ENCODE measurements at regions not wholly inside any gene's neighbourhood (a gene's known extent, or its start where the extent isn't known, plus 50 kb on each side); places are given as distances from the start of the nearest gene placed in this dataset.

DNA sequence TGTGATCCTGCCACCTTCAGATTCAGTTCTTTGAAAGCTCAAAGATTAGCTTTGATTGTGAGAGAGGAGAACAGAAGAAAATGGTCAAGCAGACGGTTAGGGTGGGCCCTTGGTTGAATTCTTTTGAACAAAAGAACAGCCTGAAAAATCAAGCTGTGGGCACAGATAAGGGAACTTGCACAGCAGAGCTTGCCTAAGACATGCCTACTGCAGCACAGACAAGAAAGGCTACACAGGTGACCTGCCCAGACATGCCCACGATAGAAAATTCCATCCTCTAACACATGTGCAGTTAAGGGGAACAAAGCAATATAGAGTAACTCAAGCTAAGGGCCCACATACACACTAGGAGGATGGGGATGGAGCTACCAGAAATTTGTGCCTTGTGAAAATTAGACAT, 512.5 kb upstream of the LRRC7 start:
- H3K36me3 ChIP-seq (ENCODE audit: insufficient read depth, low read depth, low read length) = no peaks in the 10 kb centered on the region
- H3K9me3 ChIP-seq (ENCODE audit: insufficient read depth, low read depth, low read length) = no peaks in the 10 kb centered on the region
- H3K9ac ChIP-seq (ENCODE audit: low read depth, low read length) = no peak overlapping the region
- H3K27ac ChIP-seq (ENCODE audit: low read length) = no peak overlapping the region
- no peaks in the 10 kb centered on the region for H3K27me3 ChIP-seq (ENCODE audit: insufficient read depth, low read length)
- no peak overlapping the region for H3K4me3 ChIP-seq (ENCODE audit: low read length)
- H3K4me1 ChIP-seq (ENCODE audit: insufficient read depth, low read length) = no peaks in the 10 kb centered on the region

GRCh38 chr1:69058454-69058853, 509.3 kb upstream of the LRRC7 start:
- no peaks in the 10 kb centered on the region for H3K9me3 ChIP-seq (ENCODE audit: insufficient read depth, low read depth, low read length)
- H3K9ac ChIP-seq (ENCODE audit: low read depth, low read length) = no peak overlapping the region
- no peaks in the 10 kb centered on the region for H3K4me1 ChIP-seq (ENCODE audit: insufficient read depth, low read length)
- no peaks in the 10 kb centered on the region for H3K27me3 ChIP-seq (ENCODE audit: insufficient read depth, low read length)
- H3K27ac ChIP-seq (ENCODE audit: low read length) = no peak overlapping the region
- no peaks in the 10 kb centered on the region for H3K36me3 ChIP-seq (ENCODE audit: insufficient read depth, low read depth, low read length)
- H3K4me3 ChIP-seq (ENCODE audit: low read length) = no peak overlapping the region

- Histone ChIP-seq H3K27ac (ENCODE audit: low read length) (no peak overlapping the region), H3K9me3 (ENCODE audit: insufficient read depth, low read depth, low read length) (no peaks in the 10 kb centered on the region), H3K9ac (ENCODE audit: low read depth, low read length) (no peak overlapping the region), H3K4me1 (ENCODE audit: insufficient read depth, low read length) (peaks cover 5% of the 10 kb centered on the region; the same call in 1 of the 2 replicates), H3K4me3 (ENCODE audit: low read length) (no peak overlapping the region), H3K36me3 (ENCODE audit: insufficient read depth, low read depth, low read length) (no peaks in the 10 kb centered on the region), H3K27me3 (ENCODE audit: insufficient read depth, low read length) (no peaks in the 10 kb centered on the region)
Measured at GRCh38 chr1:69070660-69071373, 496.9 kb upstream of the LRRC7 start.

DNA sequence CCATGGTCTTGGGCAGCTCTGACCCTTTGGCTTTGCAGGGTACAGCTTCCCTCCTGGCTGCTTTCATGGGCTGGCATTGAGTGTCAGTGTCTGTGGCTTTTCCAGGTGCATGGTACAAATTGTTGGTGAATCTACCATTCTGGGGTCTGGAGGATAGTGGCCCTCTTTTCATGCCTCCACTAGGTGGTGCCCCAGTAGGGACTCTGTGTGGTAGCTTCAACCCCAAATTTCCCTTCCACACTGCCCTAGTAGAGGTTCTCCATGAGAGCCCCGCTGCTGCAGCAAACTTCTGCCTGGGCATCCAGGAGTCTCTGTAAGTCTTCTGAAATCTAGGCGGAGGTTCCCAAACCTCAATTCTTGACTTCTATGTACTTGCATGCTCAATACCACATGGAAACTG, 494.5 kb upstream of the LRRC7 start:
- H3K27me3 ChIP-seq (ENCODE audit: insufficient read depth, low read length) = no peaks in the 10 kb centered on the region
- no peak overlapping the region for H3K4me3 ChIP-seq (ENCODE audit: low read length)
- no peak overlapping the region for H3K27ac ChIP-seq (ENCODE audit: low read length)
- H3K9ac ChIP-seq (ENCODE audit: low read depth, low read length) = no peak overlapping the region
- no peaks in the 10 kb centered on the region for H3K36me3 ChIP-seq (ENCODE audit: insufficient read depth, low read depth, low read length)
- no peaks in the 10 kb centered on the region for H3K9me3 ChIP-seq (ENCODE audit: insufficient read depth, low read depth, low read length)
- peaks cover 26% of the 10 kb centered on the region; the same call in 1 of the 2 replicates for H3K4me1 ChIP-seq (ENCODE audit: insufficient read depth, low read length)

DNA sequence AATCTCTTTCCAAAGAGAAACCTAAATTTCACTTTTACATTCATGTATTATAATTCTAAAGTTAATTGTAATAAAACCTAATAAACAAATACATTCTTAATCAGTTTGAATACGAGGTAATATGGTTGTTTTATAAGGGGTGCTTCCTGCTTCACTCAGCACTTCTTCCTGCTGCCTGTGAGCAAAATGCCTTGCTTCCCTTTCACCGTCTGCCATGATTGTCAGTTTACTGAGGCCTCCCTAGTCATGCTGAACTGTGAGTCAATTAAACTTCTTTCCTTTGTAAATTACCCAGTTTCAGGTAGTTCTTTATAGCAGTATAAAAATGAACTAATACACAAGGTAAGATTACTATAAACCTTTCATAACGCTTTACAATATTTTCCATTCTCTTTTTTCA, 491.1 kb upstream of the LRRC7 start:
- no peaks in the 10 kb centered on the region for H3K27me3 ChIP-seq (ENCODE audit: insufficient read depth, low read length)
- no peak overlapping the region for H3K27ac ChIP-seq (ENCODE audit: low read length)
- H3K9ac ChIP-seq (ENCODE audit: low read depth, low read length) = 0 out of 2 replicates have a peak overlapping the region, but pooled peaks have one; percentile 5
- H3K36me3 ChIP-seq (ENCODE audit: insufficient read depth, low read depth, low read length) = no peaks in the 10 kb centered on the region
- H3K4me3 ChIP-seq (ENCODE audit: low read length) = peak overlapping the region; percentile 38; the same call in 1 of the 2 replicates
- H3K4me1 ChIP-seq (ENCODE audit: insufficient read depth, low read length) = peaks cover 35% of the 10 kb centered on the region
- no peaks in the 10 kb centered on the region for H3K9me3 ChIP-seq (ENCODE audit: insufficient read depth, low read depth, low read length)

DNA sequence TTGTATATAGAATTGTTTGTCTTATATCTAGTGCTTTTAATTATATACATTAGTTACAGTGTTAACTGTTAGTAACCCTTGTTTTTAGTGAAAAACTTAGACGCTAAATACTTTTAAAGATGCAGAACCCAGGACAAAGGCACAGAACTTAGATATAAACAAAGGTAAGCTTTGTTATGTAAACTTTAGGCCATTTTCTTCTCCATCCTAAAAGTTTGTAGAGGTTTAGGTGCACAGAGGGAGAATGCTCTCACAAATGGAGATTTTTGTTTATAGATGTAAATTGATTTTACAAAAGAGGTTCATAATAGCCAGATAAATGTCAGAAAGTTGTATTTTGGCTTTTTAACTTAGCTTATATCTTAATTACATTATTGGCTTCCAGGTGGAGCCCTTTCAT, 490.5 kb upstream of the LRRC7 start:
- Histone ChIP-seq H3K27ac (ENCODE audit: low read length) (no peak overlapping the region), H3K27me3 (ENCODE audit: insufficient read depth, low read length) (no peaks in the 10 kb centered on the region)

DNA sequence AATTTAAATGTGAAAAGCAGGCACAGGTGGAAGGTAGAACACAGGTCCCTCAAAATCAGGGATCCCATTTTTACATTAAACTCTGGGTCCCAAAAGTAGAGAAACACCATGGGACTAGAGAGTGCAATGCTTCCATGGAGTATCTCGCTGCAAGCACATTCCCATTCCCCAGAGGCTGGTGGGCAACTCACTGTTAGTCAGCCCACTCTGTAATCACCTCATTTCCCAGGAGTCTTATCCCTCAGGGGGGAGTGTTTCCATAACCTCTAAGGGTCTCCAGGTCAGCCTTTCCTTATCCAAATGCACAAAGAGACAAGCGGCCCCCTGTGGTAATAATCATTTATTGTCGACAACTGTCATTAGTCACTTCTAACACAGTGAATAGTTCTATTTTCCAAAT, 490.1 kb upstream of the LRRC7 start:
- no peaks in the 10 kb centered on the region for H3K27me3 ChIP-seq (ENCODE audit: insufficient read depth, low read length)
- H3K4me1 ChIP-seq (ENCODE audit: insufficient read depth, low read length) = peaks cover 44% of the 10 kb centered on the region
- H3K9me3 ChIP-seq (ENCODE audit: insufficient read depth, low read depth, low read length) = no peaks in the 10 kb centered on the region
- peak overlapping the region; percentile 25; the same call in 1 of the 2 replicates for H3K9ac ChIP-seq (ENCODE audit: low read depth, low read length)
- peak overlapping the region; percentile 38; the same call in 1 of the 2 replicates for H3K4me3 ChIP-seq (ENCODE audit: low read length)
- H3K27ac ChIP-seq (ENCODE audit: low read length) = no peak overlapping the region
- H3K36me3 ChIP-seq (ENCODE audit: insufficient read depth, low read depth, low read length) = no peaks in the 10 kb centered on the region

More for the DNA sequence above, 490.5 kb upstream of the LRRC7 start:
- peak overlapping the region; percentile 25; the same call in 1 of the 2 replicates for H3K9ac ChIP-seq (ENCODE audit: low read depth, low read length)
- H3K4me3 ChIP-seq (ENCODE audit: low read length) = peak overlapping the region; percentile 38; the same call in 1 of the 2 replicates
- H3K9me3 ChIP-seq (ENCODE audit: insufficient read depth, low read depth, low read length) = no peaks in the 10 kb centered on the region
- no peaks in the 10 kb centered on the region for H3K36me3 ChIP-seq (ENCODE audit: insufficient read depth, low read depth, low read length)
- peaks cover 40% of the 10 kb centered on the region for H3K4me1 ChIP-seq (ENCODE audit: insufficient read depth, low read length)

DNA sequence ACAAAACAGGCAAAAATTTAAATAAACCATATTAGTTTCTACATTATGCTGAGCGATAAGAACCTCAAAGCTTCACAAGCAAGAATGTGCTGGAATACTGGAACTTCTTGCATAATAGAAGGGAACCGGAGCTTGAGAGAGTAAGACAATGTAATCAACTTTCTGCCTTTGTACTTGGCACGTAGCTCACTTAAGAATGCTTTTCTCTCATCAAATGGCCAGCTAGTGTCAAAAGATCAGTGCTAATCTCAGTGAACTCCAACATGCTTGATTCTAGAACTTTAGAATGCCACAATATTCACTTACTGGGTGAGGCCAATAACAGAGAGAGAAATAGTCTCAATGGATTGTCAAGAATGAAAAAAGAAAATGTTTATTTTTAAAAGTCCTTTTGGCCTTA, 486.1 kb upstream of the LRRC7 start:
- no peak overlapping the region for H3K4me3 ChIP-seq (ENCODE audit: low read length)
- no peak overlapping the region for H3K9ac ChIP-seq (ENCODE audit: low read depth, low read length)
- H3K9me3 ChIP-seq (ENCODE audit: insufficient read depth, low read depth, low read length) = no peaks in the 10 kb centered on the region
- H3K27ac ChIP-seq (ENCODE audit: low read length) = no peak overlapping the region
- H3K27me3 ChIP-seq (ENCODE audit: insufficient read depth, low read length) = no peaks in the 10 kb centered on the region
- H3K36me3 ChIP-seq (ENCODE audit: insufficient read depth, low read depth, low read length) = no peaks in the 10 kb centered on the region
- H3K4me1 ChIP-seq (ENCODE audit: insufficient read depth, low read length) = peaks cover 50% of the 10 kb centered on the region

GRCh38 chr1:69082312-69082711, 485.4 kb upstream of the LRRC7 start:
- Histone ChIP-seq H3K27ac (ENCODE audit: low read length) (no peak overlapping the region), H3K36me3 (ENCODE audit: insufficient read depth, low read depth, low read length) (no peaks in the 10 kb centered on the region), H3K27me3 (ENCODE audit: insufficient read depth, low read length) (no peaks in the 10 kb centered on the region), H3K9ac (ENCODE audit: low read depth, low read length) (no peak overlapping the region), H3K9me3 (ENCODE audit: insufficient read depth, low read depth, low read length) (no peaks in the 10 kb centered on the region), H3K4me1 (ENCODE audit: insufficient read depth, low read length) (peaks cover 48% of the 10 kb centered on the region), H3K4me3 (ENCODE audit: low read length) (no peak overlapping the region)

GRCh38 chr1:69086148-69086547, 481.6 kb upstream of the LRRC7 start:
- Histone ChIP-seq H3K4me3 (ENCODE audit: low read length) (no peak overlapping the region), H3K27ac (ENCODE audit: low read length) (no peak overlapping the region), H3K4me1 (ENCODE audit: insufficient read depth, low read length) (peaks cover 39% of the 10 kb centered on the region), H3K36me3 (ENCODE audit: insufficient read depth, low read depth, low read length) (no peaks in the 10 kb centered on the region), H3K27me3 (ENCODE audit: insufficient read depth, low read length) (no peaks in the 10 kb centered on the region), H3K9me3 (ENCODE audit: insufficient read depth, low read depth, low read length) (peaks cover 9% of the 10 kb centered on the region), H3K9ac (ENCODE audit: low read depth, low read length) (no peak overlapping the region)

DNA sequence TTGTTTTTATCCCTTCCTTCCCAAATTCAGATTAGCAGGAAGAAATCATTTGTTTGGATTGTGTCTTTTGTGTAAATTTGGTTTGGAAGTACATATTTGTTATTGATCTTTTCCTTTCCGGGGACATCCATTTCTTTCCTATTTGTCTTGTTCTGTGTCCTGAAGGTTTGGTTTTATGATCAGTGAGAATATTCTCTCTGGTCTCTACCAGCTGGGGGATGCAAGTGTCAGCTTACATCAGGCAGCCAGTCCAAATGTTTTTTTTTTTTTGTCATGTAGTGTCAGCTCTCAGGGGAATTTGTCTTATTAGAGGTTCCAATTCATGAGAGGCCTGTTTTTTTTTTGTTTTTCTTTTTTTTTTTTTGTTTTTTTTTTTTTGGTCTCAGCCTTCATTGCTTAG, 479.2 kb upstream of the LRRC7 start:
- H3K9ac ChIP-seq (ENCODE audit: low read depth, low read length) = no peak overlapping the region
- H3K4me1 ChIP-seq (ENCODE audit: insufficient read depth, low read length) = peaks cover 20% of the 10 kb centered on the region; the same call in 1 of the 2 replicates
- no peak overlapping the region for H3K27ac ChIP-seq (ENCODE audit: low read length)
- no peaks in the 10 kb centered on the region for H3K36me3 ChIP-seq (ENCODE audit: insufficient read depth, low read depth, low read length)
- no peaks in the 10 kb centered on the region for H3K27me3 ChIP-seq (ENCODE audit: insufficient read depth, low read length)
- H3K9me3 ChIP-seq (ENCODE audit: insufficient read depth, low read depth, low read length) = peaks cover 9% of the 10 kb centered on the region
- no peak overlapping the region for H3K4me3 ChIP-seq (ENCODE audit: low read length)

GRCh38 chr1:69090170-69090569, 477.6 kb upstream of the LRRC7 start:
- no peak overlapping the region for H3K27ac ChIP-seq (ENCODE audit: low read length)
- no peaks in the 10 kb centered on the region for H3K36me3 ChIP-seq (ENCODE audit: insufficient read depth, low read depth, low read length)
- no peaks in the 10 kb centered on the region for H3K27me3 ChIP-seq (ENCODE audit: insufficient read depth, low read length)
- H3K9ac ChIP-seq (ENCODE audit: low read depth, low read length) = no peak overlapping the region
- H3K9me3 ChIP-seq (ENCODE audit: insufficient read depth, low read depth, low read length) = peaks cover 9% of the 10 kb centered on the region
- peaks cover 18% of the 10 kb centered on the region; the same call in 1 of the 2 replicates for H3K4me1 ChIP-seq (ENCODE audit: insufficient read depth, low read length)
- H3K4me3 ChIP-seq (ENCODE audit: low read length) = no peak overlapping the region

Measured in iPS-20b (cell line).